Endodermal cell (in vitro differentiated cells): ENCODE measurements at regions not wholly inside any gene's neighbourhood (a gene's known extent, or its start where the extent isn't known, plus 50 kb on each side); places are given as distances from the start of the nearest gene placed in this dataset.

Source experiments
- DNase-seq: peaks from one replicate; pipeline ENCODE4 v3.0.0-alpha.2; 2017
- H3K27ac ChIP-seq: 2 replicates; pipeline ENCODE4 v1.5.1; 2013; ENCODE audit warnings: mild to moderate bottlenecking, low read depth, low read length, moderate library complexity
- H3K27me3 ChIP-seq: 2 replicates; pipeline ENCODE4 v1.6.1; 2013; ENCODE audit warnings: mild to moderate bottlenecking, low read length, moderate library complexity; ENCODE audit not compliant: insufficient read depth, control insufficient read depth, poor library complexity, severe bottlenecking
- H3K36me3 ChIP-seq: 2 replicates; pipeline ENCODE4 v1.7.0; 2013; ENCODE audit warnings: mild to moderate bottlenecking, low read length, moderate library complexity; ENCODE audit not compliant: control insufficient read depth, insufficient read depth
- H3K4me1 ChIP-seq: one replicate; pipeline ENCODE4 v1.7.0; 2013; ENCODE audit warnings: low read length; ENCODE audit not compliant: control insufficient read depth, insufficient read depth
- H3K4me3 ChIP-seq: 2 replicates; pipeline ENCODE4 v1.5.1; 2013; ENCODE audit warnings: mild to moderate bottlenecking, low read length, moderate library complexity
- H3K9ac ChIP-seq: 2 replicates; pipeline ENCODE4 v1.6.1; 2013; ENCODE audit warnings: mild to moderate bottlenecking, low read length, moderate library complexity; ENCODE audit not compliant: poor library complexity, severe bottlenecking; ENCODE audit errors: extremely low read depth
- H3K9me3 ChIP-seq: 2 replicates; pipeline ENCODE4 v1.6.1; 2013; ENCODE audit warnings: mild to moderate bottlenecking, low read length, moderate library complexity; ENCODE audit not compliant: control insufficient read depth
- H3K27ac Mint-ChIP-seq: 2 replicates; pipeline ENCODE4 v1.8.0; 2020; ENCODE audit warnings: mixed read lengths
- H3K27me3 Mint-ChIP-seq: 2 replicates; pipeline ENCODE4 v1.8.0; 2021; ENCODE audit warnings: mild to moderate bottlenecking, mixed read lengths; ENCODE audit not compliant: insufficient read depth
- H3K36me3 Mint-ChIP-seq: 2 replicates; pipeline ENCODE4 v1.8.0; 2020; ENCODE audit warnings: low read depth, mixed read lengths
- H3K4me1 Mint-ChIP-seq: 2 replicates; pipeline ENCODE4 v1.8.0; 2020; ENCODE audit warnings: mixed read lengths
- H3K4me3 Mint-ChIP-seq: 2 replicates; pipeline ENCODE4 v1.8.0; 2020; ENCODE audit warnings: mild to moderate bottlenecking, moderate library complexity, mixed read lengths
- H3K9me3 Mint-ChIP-seq: 2 replicates; pipeline ENCODE4 v1.8.0; 2020; ENCODE audit warnings: mild to moderate bottlenecking, mixed read lengths
- CTCF ChIP-seq: fragments of 200-600 bp; sonication (generic); conservative IDR thresholded peaks from 2 replicates; pipeline ENCODE4 v1.5.0; 2021; ENCODE audit warnings: antibody characterized with exemption, mild to moderate bottlenecking
- WGBS, 2 experiments: methylation state at CpG; one replicate each; pipeline versions ENCODE4 v1.1.5 to v1.1.7; 2013; ENCODE audit warnings: missing lambda C conversion rate in 2 of 2, mixed read lengths in 1 of 2; ENCODE audit not compliant: insufficient coverage in 1 of 2, insufficient read length in 1 of 2; 5-methylcytosine and 5-hydroxymethylcytosine counted together

DNA sequence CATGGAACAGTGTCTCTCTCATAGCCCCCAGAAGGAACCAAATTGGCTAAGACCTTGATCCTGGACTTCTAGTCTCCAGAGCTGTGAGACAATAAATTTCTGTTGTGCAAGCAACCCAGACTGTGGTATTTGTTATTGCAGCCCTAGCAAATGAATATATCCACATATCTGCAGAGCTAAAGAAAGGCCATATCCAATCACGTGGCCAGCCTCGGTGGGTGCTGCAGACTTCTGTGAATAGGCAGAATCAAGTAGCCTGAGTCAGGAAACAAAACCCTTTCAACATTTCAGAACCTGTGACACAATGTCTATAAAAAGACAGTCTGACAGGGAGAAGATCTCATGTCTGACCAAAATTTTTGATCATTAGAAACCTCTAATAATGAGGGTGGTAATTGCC is 71.0 kb upstream of the CPM start:
- no peak overlapping the region for H3K9ac ChIP-seq
- H3K36me3 ChIP-seq: no peaks in the 10 kb centered on the region
- DNase-seq: no peak
- H3K27ac Mint-ChIP-seq: no peak overlapping the region
- peaks cover 16% of the 10 kb centered on the region for H3K4me1 Mint-ChIP-seq
- H3K9me3 Mint-ChIP-seq: peaks cover 7% of the 10 kb centered on the region
- H3K27me3 ChIP-seq: no peaks in the 10 kb centered on the region
- H3K27me3 Mint-ChIP-seq: no peaks in the 10 kb centered on the region
- H3K4me3 ChIP-seq: no peak overlapping the region
- TF ChIP-seq CTCF: no peak
- H3K9me3 ChIP-seq: peaks cover 6% of the 10 kb centered on the region
- no peak overlapping the region for H3K27ac ChIP-seq
- H3K4me1 ChIP-seq: peaks cover 10% of the 10 kb centered on the region
- no peak overlapping the region for H3K4me3 Mint-ChIP-seq
- no peaks in the 10 kb centered on the region for H3K36me3 Mint-ChIP-seq
- 92 to 100% methylated on average over 2 of the region's 2 CpGs for WGBS, 2 experiments

DNA sequence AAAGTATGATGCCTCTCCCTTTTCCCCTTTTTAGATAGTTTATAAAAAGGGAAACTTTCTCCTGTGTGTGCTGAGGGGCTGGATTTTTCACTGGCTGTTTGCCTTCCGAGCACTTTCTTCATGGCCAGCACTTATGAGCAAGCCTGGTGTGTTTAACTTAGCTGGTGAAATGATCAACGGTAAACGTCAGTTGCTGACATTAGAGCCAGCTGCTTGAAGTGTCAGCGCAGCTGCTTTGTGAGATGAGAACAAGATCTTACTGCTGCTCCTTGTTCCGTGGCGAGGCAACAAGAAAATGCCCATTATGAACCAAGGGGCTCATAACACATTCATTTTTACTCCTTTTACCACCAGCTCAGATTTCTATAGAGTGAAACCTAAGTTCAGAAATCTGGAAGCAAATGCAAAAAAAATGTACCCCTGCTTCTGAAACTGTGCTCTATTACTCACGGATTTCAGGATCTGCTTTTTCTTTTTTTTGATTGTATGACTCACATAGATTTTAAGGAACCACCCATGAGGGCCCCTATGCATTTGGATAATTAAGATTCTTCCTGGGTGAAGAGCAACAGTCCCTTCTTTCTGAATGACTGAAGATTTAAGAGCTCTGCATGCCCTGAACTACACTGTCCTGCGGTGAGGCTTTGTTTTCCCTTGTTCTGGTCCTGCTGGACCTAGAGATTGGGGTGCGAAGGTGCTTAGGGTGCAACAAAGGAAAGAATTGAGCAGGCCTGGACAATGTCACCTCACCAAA is 74.3 kb upstream of the CPM start:
- no peak overlapping the region for H3K4me3 Mint-ChIP-seq
- H3K27ac Mint-ChIP-seq: no peak overlapping the region
- H3K36me3 Mint-ChIP-seq: no peaks in the 10 kb centered on the region
- peaks cover 16% of the 10 kb centered on the region for H3K4me1 Mint-ChIP-seq
- H3K36me3 ChIP-seq: no peaks in the 10 kb centered on the region
- no peaks in the 10 kb centered on the region for H3K27me3 Mint-ChIP-seq
- DNase-seq: peak; percentile 72
- H3K4me1 ChIP-seq: peaks cover 10% of the 10 kb centered on the region
- H3K9ac ChIP-seq: no peak overlapping the region
- 28 to 49% methylated on average over 6 to 9 of the region's 9 CpGs for WGBS, 2 experiments
- H3K9me3 ChIP-seq: peaks cover 6% of the 10 kb centered on the region
- TF ChIP-seq CTCF: no peak
- peak overlapping the region; percentile 83 for H3K27ac ChIP-seq
- H3K27me3 ChIP-seq: no peaks in the 10 kb centered on the region
- H3K4me3 ChIP-seq: no peak overlapping the region
- H3K9me3 Mint-ChIP-seq: no peaks in the 10 kb centered on the region

GRCh38 chr12:69007855-69008351 is 74.9 kb upstream of the CPM start:
- no peak for TF ChIP-seq CTCF
- DNase-seq: no peak
- no peak overlapping the region for H3K4me3 Mint-ChIP-seq
- Histone ChIP-seq H3K9me3 (peaks cover 6% of the 10 kb centered on the region), H3K9ac (no peak overlapping the region), H3K4me1 (peaks cover 10% of the 10 kb centered on the region), H3K36me3 (no peaks in the 10 kb centered on the region), H3K27ac (peak overlapping the region; percentile 83), H3K4me3 (no peak overlapping the region), H3K27me3 (no peaks in the 10 kb centered on the region)
- peaks cover 16% of the 10 kb centered on the region for H3K4me1 Mint-ChIP-seq
- WGBS, 2 experiments: 65 to 67% methylated on average over 1 to 5 of the region's 5 CpGs
- no peaks in the 10 kb centered on the region for H3K36me3 Mint-ChIP-seq
- no peaks in the 10 kb centered on the region for H3K27me3 Mint-ChIP-seq
- H3K27ac Mint-ChIP-seq: no peak overlapping the region
- H3K9me3 Mint-ChIP-seq: no peaks in the 10 kb centered on the region
